Mononuclear cell (primary cell): ENCODE measurements at regions not wholly inside any gene's neighbourhood (a gene's known extent, or its start where the extent isn't known, plus 50 kb on each side); places are given as distances from the start of the nearest gene placed in this dataset.

Experiments used
- H3K27me3 ChIP-seq: 2 replicates; pipeline ENCODE4 v1.6.0; 2011; ENCODE audit warnings: low read length, control low read depth; ENCODE audit not compliant: insufficient read depth
- H3K4me1 ChIP-seq: 2 replicates; pipeline ENCODE4 v1.5.1; 2011; ENCODE audit warnings: mild to moderate bottlenecking, low read length, control low read depth; ENCODE audit not compliant: insufficient read depth
- H3K4me3 ChIP-seq: 2 replicates; pipeline ENCODE4 v1.5.1; 2011; ENCODE audit warnings: mild to moderate bottlenecking, low read length, moderate library complexity
- H3K9me3 ChIP-seq: 2 replicates; pipeline ENCODE4 v1.5.1; 2011; ENCODE audit warnings: low read depth, mild to moderate bottlenecking, control low read depth, low read length

DNA sequence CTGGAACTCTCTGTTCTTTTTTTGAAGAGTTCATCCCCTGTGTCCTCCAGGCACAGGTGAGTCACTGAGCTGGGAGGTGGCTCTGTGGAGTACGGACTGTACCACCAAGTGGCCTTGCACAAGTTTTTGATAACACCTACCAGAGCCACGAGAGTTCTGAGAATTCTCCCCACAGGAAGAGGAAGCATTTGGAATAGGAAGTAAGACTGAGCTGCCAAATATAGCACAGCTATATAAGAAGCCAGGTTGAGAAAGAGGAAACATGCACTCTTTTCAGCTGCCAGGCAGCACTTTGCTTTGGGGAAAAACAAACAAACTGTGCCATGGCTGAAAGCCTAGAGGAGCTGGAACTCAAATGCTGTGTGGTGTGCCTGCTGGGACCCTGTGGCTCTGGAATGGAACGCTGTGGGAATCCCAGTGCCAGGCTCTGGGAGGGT, 70.8 kb upstream of the RIPOR2 start:
- peaks cover 75% of the 10 kb centered on the region for H3K4me1 ChIP-seq
- H3K27me3 ChIP-seq: no peaks in the 10 kb centered on the region
- peak overlapping the region; percentile 14 for H3K4me3 ChIP-seq
- no peaks in the 10 kb centered on the region for H3K9me3 ChIP-seq

GRCh38 chr6:25007269-25007699, 71.5 kb upstream of the RIPOR2 start:
- peaks cover 74% of the 10 kb centered on the region for H3K4me1 ChIP-seq
- no peaks in the 10 kb centered on the region for H3K27me3 ChIP-seq
- no peaks in the 10 kb centered on the region for H3K9me3 ChIP-seq
- H3K4me3 ChIP-seq: no peak overlapping the region

DNA sequence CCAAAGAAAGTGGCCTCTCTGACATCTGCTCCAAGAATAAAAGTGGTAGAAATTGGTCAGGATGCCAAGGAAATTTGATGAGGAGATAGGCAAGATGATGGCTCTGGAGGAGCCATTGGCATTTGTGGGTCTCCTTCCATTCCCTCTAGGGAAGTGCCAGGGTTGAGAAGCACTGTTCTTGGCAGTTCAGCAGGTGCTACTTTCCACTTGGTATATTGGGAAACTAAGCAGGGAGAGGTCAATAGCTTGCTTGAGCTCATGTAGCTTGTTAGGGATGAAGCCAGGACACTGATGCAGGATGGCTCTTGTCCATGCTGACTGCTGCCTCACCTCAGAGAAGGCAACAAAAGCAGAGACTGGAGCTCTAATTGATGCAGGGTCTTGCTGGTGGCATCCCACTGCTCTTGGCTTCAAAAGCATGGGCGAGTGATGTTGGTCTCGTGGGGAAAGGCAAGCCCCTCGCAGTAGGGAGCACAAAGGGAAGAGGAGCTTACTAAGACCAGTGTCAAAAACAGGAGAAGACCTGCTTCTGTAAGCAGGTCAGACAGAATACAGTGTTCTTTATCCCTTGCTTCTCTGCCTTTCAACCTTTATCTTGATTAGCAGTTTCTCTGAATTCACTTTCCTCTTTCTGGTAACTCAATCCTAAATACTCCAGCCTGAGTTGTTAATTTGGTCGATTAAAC, 73.1 kb upstream of the RIPOR2 start:
- H3K27me3 ChIP-seq: no peaks in the 10 kb centered on the region
- H3K4me1 ChIP-seq: peaks cover 83% of the 10 kb centered on the region
- H3K4me3 ChIP-seq: no peak overlapping the region
- no peaks in the 10 kb centered on the region for H3K9me3 ChIP-seq

DNA sequence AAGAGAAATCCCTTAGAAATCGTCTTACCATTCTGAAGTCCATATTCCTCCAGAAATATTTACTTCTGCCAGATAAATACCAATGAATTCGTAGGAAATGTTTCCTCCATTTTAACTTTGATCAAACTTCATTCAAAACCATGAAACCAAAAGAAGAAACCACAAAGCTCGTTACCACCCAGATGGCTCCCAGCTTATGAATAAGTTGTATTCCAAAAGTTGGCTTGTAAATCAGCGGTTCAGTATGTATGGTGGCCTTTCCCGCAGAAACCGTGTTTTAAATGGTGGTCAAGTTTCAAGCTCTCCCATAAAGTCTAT, 73.6 kb upstream of the RIPOR2 start:
- H3K4me1 ChIP-seq: peaks cover 83% of the 10 kb centered on the region
- no peak overlapping the region for H3K4me3 ChIP-seq

GRCh38 chr6:25010176-25010575, 74.4 kb upstream of the RIPOR2 start:
- H3K9me3 ChIP-seq: no peaks in the 10 kb centered on the region
- H3K27me3 ChIP-seq: no peaks in the 10 kb centered on the region
- no peak overlapping the region for H3K4me3 ChIP-seq
- peaks cover 83% of the 10 kb centered on the region for H3K4me1 ChIP-seq

More for the DNA sequence above, 73.6 kb upstream of the RIPOR2 start:
- H3K27me3 ChIP-seq: no peaks in the 10 kb centered on the region
- H3K9me3 ChIP-seq: no peaks in the 10 kb centered on the region

DNA sequence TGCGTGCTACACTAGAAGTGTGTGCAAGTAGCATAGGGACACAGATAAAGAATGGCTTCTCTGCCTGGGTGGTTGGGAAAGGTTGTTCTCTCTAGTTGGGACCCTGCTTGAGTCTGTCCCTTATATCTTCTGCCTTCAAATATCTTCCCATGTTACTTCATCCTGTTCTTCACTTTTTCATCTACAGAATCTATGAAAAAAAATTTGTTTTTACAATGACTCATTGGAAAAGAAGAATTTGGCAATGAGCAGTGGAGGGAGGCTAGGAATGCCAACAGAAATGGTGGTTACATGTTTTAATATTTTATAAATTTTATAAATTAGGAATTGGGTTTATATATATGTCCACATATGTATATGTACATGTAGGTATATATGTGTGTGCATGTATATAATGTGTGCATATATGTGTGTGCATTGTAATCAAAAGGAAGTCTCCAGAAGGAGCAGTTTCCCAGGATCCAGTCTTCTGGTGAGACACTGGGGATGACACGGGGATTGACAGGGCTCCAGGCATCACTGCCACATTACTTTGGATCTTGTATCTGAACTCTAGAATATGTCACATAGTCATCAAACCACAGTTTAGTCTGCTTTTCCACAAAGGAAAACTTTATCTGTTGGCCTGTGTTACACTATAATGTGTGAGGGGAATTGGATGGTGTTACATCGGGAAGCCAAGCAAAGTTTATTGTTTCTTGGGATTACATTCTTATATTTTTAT, 75.3 kb upstream of the RIPOR2 start:
- Histone ChIP-seq H3K4me3 (no peak overlapping the region), H3K4me1 (peaks cover 84% of the 10 kb centered on the region), H3K27me3 (no peaks in the 10 kb centered on the region), H3K9me3 (no peaks in the 10 kb centered on the region)

GRCh38 chr6:25012657-25013056, 76.9 kb upstream of the RIPOR2 start:
- H3K4me1 ChIP-seq: peaks cover 83% of the 10 kb centered on the region
- H3K9me3 ChIP-seq: no peaks in the 10 kb centered on the region
- H3K27me3 ChIP-seq: no peaks in the 10 kb centered on the region
- no peak overlapping the region for H3K4me3 ChIP-seq

DNA sequence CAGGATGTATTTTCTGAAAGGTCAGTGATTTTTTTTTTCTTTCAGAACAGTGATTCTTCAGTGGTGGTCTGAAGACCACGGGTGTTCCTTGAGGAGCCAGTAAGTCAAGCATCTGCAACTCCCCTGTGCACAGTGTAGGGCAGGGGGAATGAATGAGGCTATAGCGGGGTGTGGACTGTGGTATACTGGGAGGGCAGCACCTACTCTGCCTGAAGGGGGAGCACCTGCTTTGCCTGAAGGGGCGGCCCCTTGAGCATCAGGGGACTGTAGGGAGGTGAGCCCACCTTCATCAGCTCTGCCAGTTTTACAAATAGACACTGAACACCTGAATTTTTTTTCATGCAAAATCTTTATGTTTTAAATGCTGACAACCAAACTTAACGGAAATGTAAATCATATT, 77.5 kb upstream of the RIPOR2 start:
- Histone ChIP-seq H3K4me1 (peaks cover 81% of the 10 kb centered on the region), H3K27me3 (no peaks in the 10 kb centered on the region), H3K9me3 (no peaks in the 10 kb centered on the region), H3K4me3 (no peak overlapping the region)

DNA sequence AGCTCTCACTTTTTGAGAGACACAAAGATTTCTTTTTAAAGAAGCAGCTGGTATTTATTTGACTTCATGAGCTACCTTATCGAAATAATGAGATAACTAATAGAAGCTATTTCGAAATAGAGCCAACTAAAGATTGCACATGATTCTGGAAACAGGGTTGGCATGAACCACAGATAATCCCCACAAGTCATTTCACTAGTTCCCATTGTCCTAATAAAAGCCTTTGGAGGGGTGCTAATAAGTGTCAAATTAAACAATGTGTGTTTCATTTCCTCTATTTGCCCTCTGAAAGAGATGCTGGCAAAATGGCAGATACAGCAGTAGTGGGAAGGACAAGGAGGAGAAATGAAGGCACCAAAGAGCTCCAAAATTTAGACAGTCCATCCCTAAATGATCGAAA, 78.6 kb upstream of the RIPOR2 start:
- H3K4me3 ChIP-seq: no peak overlapping the region
- no peaks in the 10 kb centered on the region for H3K9me3 ChIP-seq
- no peaks in the 10 kb centered on the region for H3K27me3 ChIP-seq
- H3K4me1 ChIP-seq: peaks cover 70% of the 10 kb centered on the region

DNA sequence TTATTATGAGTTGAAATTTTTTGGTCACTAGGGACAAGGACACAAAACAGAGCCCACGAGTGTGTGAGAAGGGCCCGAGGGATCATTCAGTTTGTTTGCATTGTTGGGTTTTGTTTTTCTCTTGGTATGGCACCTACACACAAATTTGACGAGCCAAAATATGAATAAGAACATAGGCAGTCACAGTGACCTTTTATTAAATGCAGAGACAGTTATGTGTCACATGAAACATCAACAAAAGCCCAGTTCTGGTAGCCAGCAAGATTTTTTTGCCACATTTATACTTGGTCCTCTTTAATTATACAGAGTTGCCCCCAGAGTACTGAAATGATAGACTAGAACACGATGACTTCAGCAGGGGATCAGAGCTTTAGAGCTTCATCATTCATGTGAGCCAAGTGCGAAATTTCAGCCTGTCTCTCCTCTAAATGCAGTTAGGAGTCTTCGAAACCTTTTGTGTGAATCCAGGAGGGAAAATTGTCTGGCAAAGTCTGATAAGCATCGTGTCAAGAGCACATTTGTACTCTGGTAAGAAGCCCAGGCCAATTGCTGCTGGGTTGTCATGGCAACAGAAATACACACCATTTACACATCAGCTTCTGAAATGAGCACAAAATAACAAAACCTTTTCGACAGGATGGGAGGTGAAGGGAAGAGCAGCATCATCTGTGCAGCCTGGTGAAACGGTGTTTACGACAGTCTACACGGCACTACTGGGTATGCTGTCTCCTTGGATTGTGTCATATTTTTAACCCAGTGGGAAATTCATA, 79.2 kb upstream of the RIPOR2 start:
- Histone ChIP-seq H3K4me3 (no peak overlapping the region), H3K27me3 (no peaks in the 10 kb centered on the region), H3K4me1 (peaks cover 64% of the 10 kb centered on the region), H3K9me3 (no peaks in the 10 kb centered on the region)

DNA sequence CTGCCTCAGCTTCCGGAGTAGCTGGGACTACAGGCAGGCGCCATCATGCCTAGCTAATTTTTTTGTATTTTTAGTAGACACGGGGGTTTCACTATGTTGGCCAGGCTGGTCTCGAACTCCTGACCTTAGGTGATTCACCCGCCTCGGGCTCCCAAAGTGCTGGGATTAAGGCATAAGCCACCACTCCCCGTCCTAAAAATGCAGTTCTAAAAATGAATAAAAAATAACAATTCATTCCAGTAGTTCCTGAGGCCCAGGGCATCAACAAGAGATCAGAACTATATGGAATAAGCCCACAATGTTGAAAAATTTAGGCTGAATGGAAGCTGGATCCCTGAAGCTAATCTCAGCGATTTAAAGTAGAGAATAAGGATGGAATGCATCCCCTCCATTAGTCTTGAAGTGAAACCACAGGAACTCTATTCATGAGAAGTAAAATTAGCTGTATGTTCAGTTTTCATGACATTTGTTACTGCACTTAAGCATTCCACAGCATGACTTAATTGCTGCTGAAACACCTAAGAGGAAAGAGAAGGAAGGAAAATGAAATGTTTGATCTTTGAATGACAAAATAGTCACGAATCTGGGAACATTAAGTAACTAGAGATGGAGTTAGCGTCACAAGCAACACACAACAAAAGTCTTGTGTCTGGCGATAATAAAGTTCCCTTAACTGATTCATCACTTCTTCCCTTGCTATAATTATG, 80.4 kb upstream of the RIPOR2 start:
- Histone ChIP-seq H3K4me1 (peaks cover 56% of the 10 kb centered on the region), H3K27me3 (no peaks in the 10 kb centered on the region), H3K4me3 (no peak overlapping the region), H3K9me3 (no peaks in the 10 kb centered on the region)

DNA sequence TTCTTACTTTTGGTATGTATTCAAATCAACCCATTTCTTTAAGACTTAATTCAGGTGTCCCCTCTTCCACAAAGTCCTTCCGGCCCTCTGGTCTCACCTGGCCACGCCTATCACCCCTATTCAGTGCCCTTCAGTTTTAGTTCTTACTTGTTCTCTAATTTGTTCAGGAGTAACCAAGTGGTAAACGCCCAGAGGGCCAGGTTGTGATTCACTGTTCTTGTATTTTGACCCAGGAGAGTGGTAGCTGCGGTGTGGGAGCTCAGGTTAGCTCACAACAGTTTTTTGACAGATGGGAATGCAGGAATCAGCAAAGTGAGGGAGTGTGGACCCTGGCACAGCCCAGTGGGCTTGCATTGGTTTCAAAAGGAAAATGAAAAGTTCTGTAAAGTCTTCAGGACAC, 81.7 kb upstream of the RIPOR2 start:
- no peaks in the 10 kb centered on the region for H3K27me3 ChIP-seq
- H3K9me3 ChIP-seq: no peaks in the 10 kb centered on the region
- H3K4me1 ChIP-seq: peaks cover 55% of the 10 kb centered on the region
- H3K4me3 ChIP-seq: no peak overlapping the region

- Histone ChIP-seq H3K9me3 (no peaks in the 10 kb centered on the region), H3K27me3 (no peaks in the 10 kb centered on the region), H3K4me1 (peaks cover 49% of the 10 kb centered on the region), H3K4me3 (no peak overlapping the region)
Observed at GRCh38 chr6:25017932-25018567, 82.3 kb upstream of the RIPOR2 start.

- Histone ChIP-seq H3K9me3 (no peaks in the 10 kb centered on the region), H3K4me3 (no peak overlapping the region), H3K4me1 (peaks cover 44% of the 10 kb centered on the region), H3K27me3 (no peaks in the 10 kb centered on the region)
Observed at GRCh38 chr6:25018568-25018954, 82.8 kb upstream of the RIPOR2 start.
